NCI-H2171 (cell line): ENCODE measurements at regions not wholly inside any gene's neighbourhood (a gene's known extent, or its start where the extent isn't known, plus 50 kb on each side); places are given as distances from the start of the nearest gene placed in this dataset.
"Not testable (repeated sequence)": the region's sequence is repeated elsewhere in the genome, so short reads cannot be mapped to it uniquely, and the experiment has no call there.

ENCODE experiments used
- DNase-seq: peaks from one replicate; lab custom pipeline; 2025; lab: John Stamatoyannopoulos, UW

- DNase-seq = no peak
These were observed 227.6 kb downstream of the MINAR1 start for GRCh38 chr15:79659691-79660090.

DNA sequence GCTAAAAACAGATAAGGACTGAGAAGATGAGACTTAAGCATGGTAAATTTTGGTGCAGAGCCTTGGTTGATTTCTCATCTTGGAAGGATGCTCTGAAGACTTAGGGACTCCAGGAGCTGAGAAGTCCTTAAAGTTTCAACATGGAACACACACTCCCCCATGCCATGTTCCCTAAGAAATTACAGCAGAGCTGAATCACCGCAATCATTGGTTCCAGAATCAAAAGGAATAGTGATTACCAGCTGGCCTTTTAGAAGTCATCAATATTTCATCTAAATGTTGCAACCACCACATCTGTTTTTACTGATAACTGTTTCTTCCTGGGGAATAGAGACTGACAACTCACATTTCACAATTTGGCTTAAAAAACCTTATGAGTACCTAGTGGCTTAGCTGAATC, 229.3 kb downstream of the MINAR1 start:
- no peak for DNase-seq

- no peak for DNase-seq
These were observed 223.2 kb downstream of the MTHFS start for GRCh38 chr15:79673416-79674123.

DNA sequence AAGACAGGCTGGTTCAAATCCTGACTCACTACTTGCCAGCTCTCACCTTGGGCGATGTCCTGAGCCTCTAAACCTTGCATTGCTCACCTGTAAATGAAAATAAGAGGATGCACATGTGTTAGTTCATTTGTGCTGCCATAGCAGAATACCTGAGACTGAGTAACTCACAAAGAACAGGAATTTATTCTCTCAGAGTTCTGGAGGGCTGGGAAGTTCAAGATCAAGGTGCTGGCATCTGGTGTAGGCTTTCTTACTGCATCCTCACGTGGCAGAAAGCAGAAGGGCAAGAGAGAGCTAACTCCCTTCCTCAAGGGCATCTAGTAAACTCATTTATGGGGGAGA, 222.7 kb downstream of the MTHFS start:
- no peak for DNase-seq

- DNase-seq = no peak
These were observed 220.8 kb downstream of the MTHFS start for GRCh38 chr15:79675982-79676381.

GRCh38 chr15:79676621-79677020, 220.2 kb downstream of the MTHFS start:
- no peak for DNase-seq

DNA sequence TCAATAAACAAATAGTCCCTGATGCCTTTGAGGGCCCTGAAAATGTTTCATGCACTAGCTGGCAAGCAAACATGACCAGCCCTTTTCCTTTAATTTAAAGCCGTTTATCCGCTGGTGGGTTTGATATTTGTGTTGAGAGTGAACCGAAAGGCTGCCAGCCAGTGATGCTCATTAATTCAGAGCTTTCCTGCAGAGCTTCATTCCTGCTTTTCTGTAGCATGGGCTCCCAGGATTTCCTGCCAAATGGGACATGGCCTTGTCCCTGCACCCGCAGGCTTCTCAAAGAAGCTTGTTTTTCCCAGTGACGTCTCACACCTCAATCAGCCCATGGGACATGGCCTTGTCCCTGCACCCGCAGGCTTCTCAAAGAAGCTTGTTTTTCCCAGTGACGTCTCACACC, 219.6 kb downstream of the MTHFS start:
- no peak for DNase-seq

DNA sequence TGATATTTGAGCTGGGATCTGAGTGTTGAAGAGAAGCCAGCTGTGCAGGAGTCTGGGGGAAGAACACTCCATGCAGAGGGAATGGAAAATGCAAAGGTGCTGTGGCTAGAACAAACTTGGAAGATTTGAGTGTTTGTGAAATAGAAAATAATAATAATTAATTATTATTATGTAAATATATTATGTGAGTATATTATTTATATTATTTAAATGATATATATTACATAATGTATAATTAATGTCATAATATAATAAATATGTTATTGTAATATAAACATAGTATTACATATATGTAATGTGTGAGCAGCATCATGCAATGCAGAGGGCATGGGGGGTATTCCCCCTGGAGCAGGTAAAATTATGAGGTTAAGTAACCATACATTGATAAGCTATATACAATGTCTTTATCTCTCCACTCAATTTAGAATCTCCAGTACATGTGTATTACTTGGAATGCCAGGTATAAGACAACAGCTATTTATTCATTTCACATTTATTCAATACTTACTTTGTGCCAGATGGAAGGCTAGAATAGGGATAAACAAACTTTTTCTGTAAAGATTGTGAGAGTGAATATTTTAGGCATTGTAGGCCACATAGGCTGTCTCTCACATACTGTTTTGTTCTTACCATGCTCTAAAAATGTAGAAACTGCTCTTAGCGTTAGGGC, 218.6 kb downstream of the MTHFS start:
- DNase-seq = no peak

DNA sequence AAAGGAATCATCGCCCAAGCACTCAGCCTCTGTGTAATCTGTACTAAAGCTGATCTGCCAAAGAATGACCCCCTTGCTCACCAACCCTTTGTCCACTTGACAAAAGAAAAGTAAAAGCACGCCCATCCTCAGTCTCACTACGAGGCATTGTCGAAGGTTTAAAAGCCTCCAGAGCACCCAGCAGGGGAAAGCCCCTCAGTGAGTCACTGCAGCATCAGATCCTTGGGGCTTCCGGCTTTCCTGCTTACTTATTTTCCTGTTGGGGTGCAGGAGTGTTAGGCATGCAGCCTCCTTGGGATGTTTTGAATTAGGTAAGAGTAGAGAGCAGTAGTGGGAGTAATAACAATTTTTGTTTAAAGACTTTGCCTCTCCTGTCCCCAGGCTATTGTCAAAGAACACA, 216.1 kb downstream of the MTHFS start:
- DNase-seq = no peak

DNA sequence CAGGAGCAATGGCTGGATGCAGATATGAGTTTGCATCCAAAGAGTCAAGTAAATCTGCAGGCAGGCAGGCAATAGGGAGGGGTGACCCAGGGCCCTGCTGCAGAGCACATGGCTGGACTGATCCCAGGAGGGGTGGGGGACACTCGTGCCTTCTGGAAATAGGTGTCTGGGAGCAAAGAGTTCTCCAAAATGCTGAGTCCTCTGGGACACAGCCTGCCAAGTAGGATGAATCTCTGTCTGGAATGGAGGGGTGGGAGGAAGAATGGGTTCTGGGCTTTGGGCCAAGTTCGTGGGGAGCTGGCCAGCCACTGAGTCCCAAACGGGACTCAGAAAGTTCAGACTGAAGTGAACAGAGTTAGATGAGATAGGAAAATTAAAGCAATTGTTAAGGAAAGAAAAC, 214.5 kb downstream of the MTHFS start:
- no peak for DNase-seq

GRCh38 chr15:79682851-79683288, 213.9 kb downstream of the MTHFS start:
- no peak for DNase-seq

- DNase-seq = no peak
These were observed 207.8 kb downstream of the MTHFS start for GRCh38 chr15:79689030-79689429.

DNA sequence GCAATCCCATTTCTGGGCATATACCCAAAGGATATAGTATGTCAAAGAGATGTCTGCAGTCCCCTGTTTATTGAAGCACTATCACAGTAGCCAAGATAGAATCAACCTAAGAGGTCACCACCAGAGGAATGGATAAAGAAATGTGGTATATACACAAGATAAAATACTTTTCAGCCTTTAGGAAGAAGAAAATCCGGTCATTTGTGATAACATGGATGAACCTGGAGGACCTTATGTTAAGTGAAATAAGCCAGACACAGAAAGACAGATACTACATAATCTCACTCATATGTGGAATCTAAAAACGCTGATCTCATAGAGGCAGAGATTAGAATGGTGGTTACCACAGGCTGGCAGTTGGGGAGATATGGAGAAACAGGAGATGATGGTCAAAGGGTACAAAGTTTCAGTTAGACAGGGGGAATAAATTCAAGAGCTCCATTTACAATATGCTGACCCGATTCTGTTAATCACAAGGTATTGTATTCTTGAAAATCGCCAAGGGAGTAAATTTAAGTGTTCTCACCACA, 195.8 kb downstream of the MTHFS start:
- no peak for DNase-seq

DNA sequence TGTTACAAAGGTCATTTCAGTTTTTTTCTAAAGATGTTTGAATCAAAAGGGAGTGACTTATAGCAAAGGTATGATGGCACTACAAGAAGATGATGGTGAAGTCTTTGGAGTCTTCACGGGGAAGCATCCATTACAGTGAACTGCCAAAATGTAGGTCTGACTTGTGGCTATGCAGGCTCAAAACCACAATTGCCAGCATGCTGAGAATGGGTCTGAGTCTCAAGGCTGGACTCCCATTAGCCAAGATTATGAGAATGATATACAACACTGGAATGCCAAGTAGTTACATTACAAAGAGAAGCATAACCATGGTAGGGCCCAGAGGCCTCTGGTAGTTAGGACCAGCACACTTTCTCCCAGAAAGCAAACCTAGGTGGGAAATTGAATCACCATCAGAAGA, 194.2 kb downstream of the MTHFS start:
- DNase-seq = no peak

GRCh38 chr15:79721256-79721655, 175.6 kb downstream of the MTHFS start:
- no peak for DNase-seq

- DNase-seq = no peak
These were observed 172.5 kb downstream of the MTHFS start for GRCh38 chr15:79724312-79724711.

DNA sequence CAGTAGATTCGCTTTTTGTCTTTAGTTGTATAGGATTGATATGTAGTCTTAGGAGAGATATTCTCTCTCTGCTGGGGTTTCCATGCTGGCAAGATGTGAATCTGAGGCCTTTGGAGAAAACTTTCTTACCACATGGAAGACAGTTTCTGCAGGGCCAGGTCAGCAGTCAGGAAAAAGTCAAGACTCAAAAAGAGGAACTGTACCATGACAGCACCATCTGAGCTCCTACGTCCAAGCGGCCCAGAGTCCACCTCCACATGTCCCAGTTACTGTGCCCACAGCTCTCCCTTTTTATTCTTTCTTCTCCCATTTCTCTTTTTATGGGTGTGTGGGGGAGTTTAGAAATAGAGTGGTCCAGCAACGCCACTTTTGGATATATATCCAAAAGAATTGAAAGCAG, 172.0 kb downstream of the MTHFS start:
- no peak for DNase-seq

DNA sequence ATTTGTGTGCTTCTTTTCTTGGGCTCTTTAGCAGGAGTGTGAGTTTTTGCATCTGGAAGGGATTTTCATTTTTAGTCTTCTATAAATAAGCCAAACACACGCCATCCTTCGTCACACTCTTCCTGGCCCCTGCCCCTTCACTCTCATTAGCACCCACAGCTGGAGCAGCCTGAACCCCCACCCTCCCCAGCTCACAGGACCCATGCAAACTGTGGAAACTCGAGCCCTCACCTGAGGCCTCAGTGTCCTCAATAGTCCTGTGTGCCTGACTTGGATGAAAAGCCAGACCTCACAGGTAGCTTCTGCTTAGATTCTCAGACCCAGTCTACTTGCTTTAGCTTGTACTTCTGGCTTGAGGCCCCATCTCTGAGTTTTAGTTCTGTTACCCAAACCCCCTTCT, 167.9 kb downstream of the MTHFS start:
- DNase-seq = no peak

- DNase-seq = no peak
These were observed 160.3 kb downstream of the MTHFS start for GRCh38 chr15:79736435-79737000.

- DNase-seq = no peak
These were observed 158.7 kb downstream of the MTHFS start for GRCh38 chr15:79738143-79738542.

- no peak for DNase-seq
These were observed 156.3 kb downstream of the MTHFS start for GRCh38 chr15:79740561-79740960.

- DNase-seq = no peak
These were observed 153.8 kb downstream of the MTHFS start for GRCh38 chr15:79743032-79743431.

- not testable (repeated sequence) for DNase-seq
These were observed 152.3 kb downstream of the MTHFS start for GRCh38 chr15:79744485-79744884.
